Tibial artery (tissue), 4 donors: ENCODE measurements at regions not wholly inside any gene's neighbourhood (a gene's known extent, or its start where the extent isn't known, plus 50 kb on each side); places are given as distances from the start of the nearest gene placed in this dataset.

Experiments used
- DNase-seq, 2 donors: peaks; one replicate each; pipeline ENCODE4 v3.0.0-alpha.2; 2019
- H3K27ac ChIP-seq, 2 donors: fragments of 200-600 bp; sonication (generic) in 1 of 2; 1 replicate in 1 of 2; 2 replicates in 1 of 2; pipeline ENCODE4 v1.5.1; 2018 to 2019; ENCODE audit warnings: mild to moderate bottlenecking in 1 of 2
- H3K27me3 ChIP-seq, 2 donors: fragments of 200-600 bp; sonication (generic) in 1 of 2; one replicate each; pipeline versions ENCODE4 v1.5.1 to v1.6.0; 2016 to 2019
- H3K36me3 ChIP-seq, 3 donors: fragments of 200-600 bp; sonication (generic) in 2 of 3; one replicate each; pipeline ENCODE4 v1.5.1; 2016 to 2019; ENCODE audit warnings: mild to moderate bottlenecking in 2 of 3
- H3K4me1 ChIP-seq, 4 donors: fragments of 200-600 bp; sonication (generic) in 2 of 4; 1 replicate in 3 of 4; 2 replicates in 1 of 4; pipeline ENCODE4 v1.5.1; 2016 to 2019
- H3K4me3 ChIP-seq, 2 donors: fragments of 200-600 bp; sonication (generic) in 1 of 2; 1 replicate in 1 of 2; 2 replicates in 1 of 2; pipeline ENCODE4 v1.5.1; 2018 to 2019; ENCODE audit warnings: mild to moderate bottlenecking in 2 of 2
- H3K9me3 ChIP-seq, 3 donors: fragments of 200-600 bp; sonication (generic) in 1 of 3; one replicate each; pipeline ENCODE4 v1.5.1; 2016 to 2019
- intact Hi-C: fragments of 100-400 bp; cut with DNase I; formaldehyde crosslinking; loops from one replicate; pipeline ENCODE4 v1.15.0; 2023; ENCODE audit warnings: low total_unique reads
- TF ChIP-seq, protein P1 (sequence below), 2 experiments: fragments of 200-600 bp in 1 of 2; fragments of 450-650 bp in 1 of 2; IDR thresholded peaks; one replicate each; pipeline ENCODE4 v1.5.1; 2017 to 2019; ENCODE audit warnings: antibody characterized with exemption in 2 of 2, mild to moderate bottlenecking in 1 of 2, moderate library complexity in 1 of 2

DNA sequence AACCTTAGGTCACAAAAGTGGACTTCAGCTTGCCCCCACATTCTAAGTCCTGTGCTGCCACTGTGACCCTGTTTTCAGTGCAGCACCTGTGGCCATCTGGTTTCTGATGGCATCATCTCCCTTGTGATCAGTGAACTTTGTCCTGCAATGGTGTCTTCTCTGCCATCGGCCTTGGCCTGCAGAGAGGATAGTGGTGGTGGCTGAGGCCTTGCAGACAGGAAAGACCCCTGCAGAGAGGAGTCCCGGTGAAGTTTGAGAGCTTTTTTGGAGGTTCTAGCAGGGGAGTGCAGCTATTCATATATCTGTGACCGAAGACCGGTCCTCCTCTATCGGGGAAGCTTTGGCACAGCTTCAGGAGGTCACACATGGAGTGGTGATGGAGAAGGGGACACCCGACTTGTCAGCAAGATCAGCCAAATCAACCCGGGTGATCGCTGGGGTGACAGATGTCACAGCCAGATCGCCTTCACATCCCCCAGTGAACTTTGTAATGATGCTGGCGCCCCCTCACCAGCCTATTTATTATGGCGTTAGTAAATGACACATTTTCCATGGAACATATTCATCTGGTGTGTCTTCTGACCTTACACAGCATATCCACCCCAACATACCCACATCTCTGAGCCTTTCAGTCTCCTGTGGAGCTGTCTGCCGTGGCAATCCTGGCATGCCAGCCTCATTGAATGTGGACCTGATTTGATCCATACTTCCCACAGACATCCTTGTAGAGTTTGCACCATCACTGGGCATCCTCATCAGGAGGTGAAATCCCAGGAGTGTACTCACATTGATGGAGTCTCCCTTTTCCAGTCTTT is 136.1 kb downstream of the PAPOLA start:
- no peaks in the 10 kb centered on the region for H3K27me3 ChIP-seq
- H3K27ac ChIP-seq: no peak overlapping the region
- intact Hi-C loops: no loop called here
- peak in 1 of 2 donors; percentile 42 for DNase-seq
- H3K36me3 ChIP-seq: no peaks in the 10 kb centered on the region
- no peak overlapping the region for H3K4me3 ChIP-seq
- TF ChIP-seq, protein P1, sequence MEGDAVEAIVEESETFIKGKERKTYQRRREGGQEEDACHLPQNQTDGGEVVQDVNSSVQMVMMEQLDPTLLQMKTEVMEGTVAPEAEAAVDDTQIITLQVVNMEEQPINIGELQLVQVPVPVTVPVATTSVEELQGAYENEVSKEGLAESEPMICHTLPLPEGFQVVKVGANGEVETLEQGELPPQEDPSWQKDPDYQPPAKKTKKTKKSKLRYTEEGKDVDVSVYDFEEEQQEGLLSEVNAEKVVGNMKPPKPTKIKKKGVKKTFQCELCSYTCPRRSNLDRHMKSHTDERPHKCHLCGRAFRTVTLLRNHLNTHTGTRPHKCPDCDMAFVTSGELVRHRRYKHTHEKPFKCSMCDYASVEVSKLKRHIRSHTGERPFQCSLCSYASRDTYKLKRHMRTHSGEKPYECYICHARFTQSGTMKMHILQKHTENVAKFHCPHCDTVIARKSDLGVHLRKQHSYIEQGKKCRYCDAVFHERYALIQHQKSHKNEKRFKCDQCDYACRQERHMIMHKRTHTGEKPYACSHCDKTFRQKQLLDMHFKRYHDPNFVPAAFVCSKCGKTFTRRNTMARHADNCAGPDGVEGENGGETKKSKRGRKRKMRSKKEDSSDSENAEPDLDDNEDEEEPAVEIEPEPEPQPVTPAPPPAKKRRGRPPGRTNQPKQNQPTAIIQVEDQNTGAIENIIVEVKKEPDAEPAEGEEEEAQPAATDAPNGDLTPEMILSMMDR (IDR thresholded peaks at IDR 0.05): no peak
- no peaks in the 10 kb centered on the region for H3K4me1 ChIP-seq
- H3K9me3 ChIP-seq: no peaks in the 10 kb centered on the region

DNA sequence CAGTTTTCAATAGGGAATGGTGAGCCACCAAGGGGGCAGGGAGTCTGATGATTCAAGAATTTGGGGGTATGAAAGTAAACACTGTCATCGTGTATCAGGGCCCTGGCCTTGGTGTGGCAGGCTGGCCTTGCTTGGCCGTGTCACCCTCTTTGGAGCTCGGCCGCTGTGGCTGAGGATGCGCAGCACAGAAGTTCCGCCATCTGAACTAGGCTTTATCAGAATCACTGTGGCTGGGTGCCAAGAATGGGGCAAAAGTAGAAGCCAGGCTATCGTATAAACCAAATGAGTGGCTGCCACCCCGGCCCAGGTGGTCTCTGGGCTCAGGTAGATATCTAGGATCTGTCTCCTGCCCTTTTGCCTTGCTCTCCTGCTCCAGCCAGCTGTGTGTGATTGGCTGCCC is 137.4 kb downstream of the PAPOLA start:
- TF ChIP-seq, protein P1 (IDR thresholded peaks at IDR 0.05): no peak
- intact Hi-C loops: no loop called here
- peak in 1 of 2 donors; percentile 54 for DNase-seq

DNA sequence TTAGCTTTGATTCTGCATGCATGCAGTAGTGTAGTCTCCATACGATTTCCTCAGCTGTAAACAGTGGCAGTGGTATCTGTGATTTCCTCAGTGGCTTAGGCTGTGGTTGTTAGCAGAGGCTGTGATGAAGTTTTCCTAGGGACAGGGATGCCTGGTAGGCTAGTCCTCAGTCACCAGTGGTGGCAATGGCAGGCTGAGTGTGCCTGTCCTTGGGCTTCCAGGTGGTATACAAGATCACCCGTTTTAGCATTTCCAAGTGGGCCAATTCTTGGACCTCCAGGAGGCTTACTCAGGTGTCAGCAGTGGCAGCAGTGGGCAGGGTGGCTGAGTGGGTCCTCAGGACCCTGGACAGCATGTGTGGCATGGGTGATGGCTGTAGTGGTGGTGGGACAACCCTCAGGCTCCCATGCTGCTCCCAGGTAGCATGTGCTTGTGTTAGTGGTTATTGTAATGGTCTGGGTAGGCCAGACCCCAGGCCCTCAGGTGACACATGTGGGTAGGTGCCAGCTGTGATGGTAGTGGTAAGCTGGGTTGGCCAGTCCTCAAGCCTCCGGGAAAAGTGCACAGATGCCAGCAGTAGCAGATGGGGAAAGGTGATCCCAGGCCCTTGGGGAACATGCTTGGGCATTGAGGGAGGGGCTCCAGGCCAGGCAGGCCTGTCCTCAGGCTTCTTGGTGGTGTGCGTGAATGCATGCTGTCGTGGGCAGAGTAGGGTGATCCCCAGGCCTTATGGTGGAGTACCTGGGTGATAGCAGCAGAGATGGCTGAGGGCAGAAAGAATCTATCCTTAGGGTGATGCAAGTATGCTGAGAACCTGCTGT is 146.5 kb downstream of the PAPOLA start:
- Histone ChIP-seq H3K27me3 (no peaks in the 10 kb centered on the region), H3K9me3 (peaks cover 0 to 7% (median 7%) of the 10 kb centered on the region in 3 donors), H3K27ac (no peak overlapping the region), H3K4me1 (no peaks in the 10 kb centered on the region), H3K4me3 (no peak overlapping the region), H3K36me3 (no peaks in the 10 kb centered on the region)
- intact Hi-C loops: loop anchor here (5.0 kb wide), 1 partner anchor 416 kb away; no protein-coding TSS in a partner anchor
- TF ChIP-seq, protein P1 (IDR thresholded peaks at IDR 0.05): no peak
- DNase-seq: no peak

More for the DNA sequence above, 137.4 kb downstream of the PAPOLA start:
- Histone ChIP-seq H3K4me1 (no peaks in the 10 kb centered on the region), H3K4me3 (no peak overlapping the region), H3K27ac (no peak overlapping the region), H3K27me3 (no peaks in the 10 kb centered on the region), H3K9me3 (no peaks in the 10 kb centered on the region), H3K36me3 (no peaks in the 10 kb centered on the region)

DNA sequence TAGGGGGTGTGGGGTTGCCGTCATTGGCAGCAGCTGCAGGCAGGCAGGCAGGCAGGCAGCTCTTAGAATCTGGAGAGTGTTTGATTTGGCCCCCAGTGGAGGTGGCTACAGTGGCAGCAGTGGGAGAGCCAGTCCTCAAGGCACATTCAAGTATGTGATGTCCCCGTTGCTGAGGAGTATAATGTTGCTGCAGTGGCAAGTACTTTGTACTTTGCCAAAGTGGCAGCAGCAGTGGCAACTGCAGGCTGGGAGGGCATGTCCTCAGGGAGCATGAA is 147.1 kb downstream of the PAPOLA start:
- Histone ChIP-seq H3K9me3 (peaks cover 0 to 7% (median 7%) of the 10 kb centered on the region in 3 donors), H3K36me3 (no peaks in the 10 kb centered on the region), H3K27ac (no peak overlapping the region), H3K4me3 (no peak overlapping the region), H3K4me1 (no peaks in the 10 kb centered on the region), H3K27me3 (no peaks in the 10 kb centered on the region)
- no peak for DNase-seq
- TF ChIP-seq, protein P1 (IDR thresholded peaks at IDR 0.05): no peak
- intact Hi-C loops: loop anchor here (5.0 kb wide), 1 partner anchor 417 kb away; no protein-coding TSS in a partner anchor

DNA sequence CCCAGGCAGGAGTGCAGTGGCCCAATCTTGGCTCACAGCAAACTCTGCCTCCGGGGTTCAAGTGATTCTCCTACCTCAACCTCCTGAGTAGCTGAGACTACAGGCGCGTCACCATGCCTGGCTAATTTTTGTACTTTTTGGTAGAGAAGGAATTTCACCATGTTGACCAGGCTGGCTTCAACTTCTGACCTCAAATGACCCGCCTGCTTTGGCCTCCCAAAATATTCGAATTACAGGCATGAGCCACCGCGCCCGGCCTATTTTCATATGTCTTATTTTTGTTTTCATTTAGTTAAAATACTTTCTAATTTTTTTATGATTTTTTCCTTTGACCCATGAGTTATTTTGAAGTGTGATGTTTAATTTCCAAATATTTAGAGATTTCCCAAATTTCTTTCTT is 143.6 kb upstream of the VRK1 start:
- Histone ChIP-seq H3K4me1 (no peaks in the 10 kb centered on the region), H3K4me3 (no peak overlapping the region), H3K27ac (no peak overlapping the region), H3K36me3 (no peaks in the 10 kb centered on the region), H3K9me3 (peaks cover 0 to 16% (median 0%) of the 10 kb centered on the region in 3 donors), H3K27me3 (no peaks in the 10 kb centered on the region)
- TF ChIP-seq, protein P1 (IDR thresholded peaks at IDR 0.05): no peak
- DNase-seq: no peak
- intact Hi-C loops: no loop called here
